ENCODE measurements at regions not wholly inside any gene's neighbourhood (a gene's known extent, or its start where the extent isn't known, plus 50 kb on each side); places are given as distances from the start of the nearest gene placed in this dataset.

DNA sequence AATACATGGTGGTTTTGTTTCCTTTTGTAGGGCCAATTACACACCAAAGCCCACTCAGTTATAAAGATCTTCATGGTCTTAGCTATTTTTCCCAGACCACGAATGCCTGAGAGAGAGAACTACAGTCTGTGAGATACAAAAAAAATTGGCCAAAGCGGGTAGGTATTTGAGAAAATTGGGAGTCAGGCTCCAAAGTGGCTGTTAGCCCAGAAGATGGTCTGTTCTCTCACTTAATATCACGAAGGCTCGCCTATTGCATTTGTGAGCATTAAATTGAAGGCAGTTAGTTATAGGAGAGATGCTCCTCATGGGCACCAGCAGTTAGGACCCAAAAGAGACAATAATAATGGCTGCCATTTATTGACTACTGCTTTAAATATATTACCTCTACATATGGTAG lies 342.7 kb downstream of the PLPP3 start:
- no peak for DNase-seq (ENCODE audit: low read depth)
- TF ChIP-seq, protein P1, sequence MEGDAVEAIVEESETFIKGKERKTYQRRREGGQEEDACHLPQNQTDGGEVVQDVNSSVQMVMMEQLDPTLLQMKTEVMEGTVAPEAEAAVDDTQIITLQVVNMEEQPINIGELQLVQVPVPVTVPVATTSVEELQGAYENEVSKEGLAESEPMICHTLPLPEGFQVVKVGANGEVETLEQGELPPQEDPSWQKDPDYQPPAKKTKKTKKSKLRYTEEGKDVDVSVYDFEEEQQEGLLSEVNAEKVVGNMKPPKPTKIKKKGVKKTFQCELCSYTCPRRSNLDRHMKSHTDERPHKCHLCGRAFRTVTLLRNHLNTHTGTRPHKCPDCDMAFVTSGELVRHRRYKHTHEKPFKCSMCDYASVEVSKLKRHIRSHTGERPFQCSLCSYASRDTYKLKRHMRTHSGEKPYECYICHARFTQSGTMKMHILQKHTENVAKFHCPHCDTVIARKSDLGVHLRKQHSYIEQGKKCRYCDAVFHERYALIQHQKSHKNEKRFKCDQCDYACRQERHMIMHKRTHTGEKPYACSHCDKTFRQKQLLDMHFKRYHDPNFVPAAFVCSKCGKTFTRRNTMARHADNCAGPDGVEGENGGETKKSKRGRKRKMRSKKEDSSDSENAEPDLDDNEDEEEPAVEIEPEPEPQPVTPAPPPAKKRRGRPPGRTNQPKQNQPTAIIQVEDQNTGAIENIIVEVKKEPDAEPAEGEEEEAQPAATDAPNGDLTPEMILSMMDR (IDR thresholded peaks at IDR 0.05; ENCODE audit: insufficient read depth, low read depth, low read length, missing control alignments) = no peak
- H3K4me3 ChIP-seq (ENCODE audit: low read depth, low read length) = no peak overlapping the region

DNA sequence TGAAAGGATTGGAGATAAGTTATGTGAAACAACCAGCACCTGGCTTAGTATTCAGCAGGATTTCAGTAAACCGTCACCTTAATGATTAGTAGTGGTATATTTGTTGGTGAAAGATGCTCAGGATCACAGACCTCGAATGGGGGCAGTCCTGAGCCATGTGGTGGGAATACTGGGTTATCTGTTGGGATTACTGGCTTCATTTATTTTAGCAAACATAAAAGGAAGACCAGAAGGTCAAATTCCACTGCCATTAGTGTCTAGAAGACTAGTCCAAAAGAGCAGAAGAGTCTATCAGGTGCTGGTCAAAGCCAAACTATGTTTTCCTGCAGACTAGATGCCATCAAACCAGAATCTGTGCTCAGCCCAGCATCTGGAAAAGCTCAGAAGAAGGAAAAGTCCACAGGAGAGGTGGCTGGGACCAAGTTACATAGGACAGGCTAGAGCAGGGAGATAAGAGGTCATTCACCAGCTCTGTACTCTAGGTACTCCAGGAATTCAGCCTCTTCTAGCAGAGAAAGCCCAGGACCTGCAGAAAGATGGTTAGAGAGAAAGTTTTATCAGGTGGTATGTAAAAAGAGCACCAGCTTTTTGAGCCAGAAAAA lies 343.4 kb downstream of the PLPP3 start:
- DNase-seq (ENCODE audit: low read depth) = no peak
- no peak overlapping the region for H3K4me3 ChIP-seq (ENCODE audit: low read depth, low read length)
- TF ChIP-seq, protein P1 (IDR thresholded peaks at IDR 0.05; ENCODE audit: insufficient read depth, low read depth, low read length, missing control alignments) = no peak

DNA sequence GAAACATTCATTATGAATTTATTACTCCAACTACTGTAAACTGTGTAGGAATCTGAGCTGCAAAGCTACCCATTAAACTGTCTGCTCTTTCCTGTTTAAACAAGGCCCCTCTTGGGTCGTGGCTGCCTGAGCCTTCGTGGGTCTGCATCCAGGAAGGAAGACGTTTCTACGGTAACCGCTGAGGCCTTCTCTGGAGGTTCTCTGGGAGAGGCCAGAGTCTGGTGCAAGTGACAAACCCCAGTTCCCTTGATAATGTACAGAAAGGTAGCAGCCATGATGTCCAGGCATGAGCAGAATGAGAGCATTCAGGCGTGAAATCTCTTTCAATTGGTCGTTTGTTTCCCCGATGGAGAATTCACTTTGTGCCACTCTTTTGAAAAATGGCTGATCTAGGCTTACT lies 350.2 kb downstream of the PLPP3 start:
- DNase-seq (ENCODE audit: low read depth) = no peak
- TF ChIP-seq, protein P1 (IDR thresholded peaks at IDR 0.05; ENCODE audit: insufficient read depth, low read depth, low read length, missing control alignments) = no peak
- no peak overlapping the region for H3K4me3 ChIP-seq (ENCODE audit: low read depth, low read length)

DNA sequence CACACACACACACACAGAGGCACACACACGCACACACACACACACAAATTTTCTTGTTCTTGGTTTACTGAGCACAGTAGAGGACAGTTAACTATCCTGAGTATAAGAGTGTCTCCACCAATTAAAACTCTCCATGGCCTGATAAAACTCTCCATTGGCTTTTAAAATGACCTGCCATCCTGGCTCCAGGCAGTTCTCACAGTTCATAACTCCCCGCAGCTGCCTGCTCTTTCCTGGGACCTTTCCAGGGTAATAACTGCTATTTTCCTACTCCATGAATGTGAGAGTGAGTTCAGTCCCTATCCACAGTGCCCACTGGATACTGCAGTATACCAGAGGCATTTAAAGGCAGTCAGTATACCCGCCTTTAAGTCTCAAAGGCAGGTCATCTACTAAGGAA lies 351.5 kb downstream of the PLPP3 start:
- TF ChIP-seq, protein P1 (IDR thresholded peaks at IDR 0.05; ENCODE audit: insufficient read depth, low read depth, low read length, missing control alignments) = no peak
- DNase-seq (ENCODE audit: low read depth) = no peak
- no peak overlapping the region for H3K4me3 ChIP-seq (ENCODE audit: low read depth, low read length)

DNA sequence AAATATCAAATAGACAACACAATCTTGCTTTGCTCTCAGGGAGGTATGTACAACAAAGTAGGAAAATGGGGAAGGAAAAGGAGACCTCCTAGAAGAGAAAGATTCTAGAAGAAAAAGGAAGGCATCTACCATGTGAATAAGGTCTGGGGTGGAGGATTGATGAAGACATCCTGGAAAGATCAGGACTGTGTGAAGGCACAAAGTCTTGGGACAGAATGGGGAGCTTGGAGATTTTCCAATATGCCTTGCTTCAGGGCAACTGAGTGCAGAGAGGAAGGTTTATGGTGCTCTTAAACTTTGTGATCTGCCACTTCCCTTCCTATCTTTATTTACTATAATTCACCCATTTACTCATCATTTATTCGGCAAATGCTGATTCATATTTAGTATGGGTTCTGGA lies 352.0 kb downstream of the PLPP3 start:
- H3K4me3 ChIP-seq (ENCODE audit: low read depth, low read length) = no peak overlapping the region
- TF ChIP-seq, protein P1 (IDR thresholded peaks at IDR 0.05; ENCODE audit: insufficient read depth, low read depth, low read length, missing control alignments) = no peak
- no peak for DNase-seq (ENCODE audit: low read depth)

DNA sequence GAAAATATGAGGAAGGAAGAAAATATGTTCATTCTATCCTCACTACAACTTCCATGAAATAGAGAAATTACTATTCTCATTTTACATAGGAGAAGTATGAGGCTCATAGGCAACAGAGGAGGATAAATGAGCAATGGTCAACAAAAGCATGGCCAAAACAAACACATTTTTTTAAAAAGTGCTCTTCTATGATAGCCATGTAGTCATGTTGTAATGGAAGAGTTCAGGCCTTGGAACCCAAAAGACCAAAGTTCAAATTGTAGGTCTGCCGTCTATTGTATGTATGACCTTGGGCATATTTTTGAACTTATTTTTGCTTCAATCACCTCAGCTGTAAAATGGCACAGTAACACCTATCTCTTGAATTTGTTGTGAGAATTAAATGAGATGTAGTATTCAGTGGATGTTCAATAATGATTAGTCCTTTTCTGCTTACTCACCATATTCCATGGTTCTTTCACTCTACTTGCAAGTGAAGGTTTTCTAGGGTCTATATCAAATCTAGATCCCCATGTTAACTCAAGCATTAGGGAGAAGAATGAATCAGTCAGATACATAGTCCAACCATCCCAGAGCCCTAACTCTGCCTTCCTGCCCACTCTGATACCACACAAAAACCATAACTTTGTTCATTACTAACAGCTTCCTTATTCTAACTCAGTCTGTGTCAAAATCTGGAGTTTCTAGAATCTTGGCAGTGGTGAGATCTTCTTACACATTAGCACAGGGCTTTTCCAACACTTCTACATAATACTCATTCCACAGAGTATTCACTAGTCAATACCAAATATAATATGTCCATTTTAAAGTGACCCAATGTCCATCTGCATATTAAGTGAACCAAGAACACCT lies 353.2 kb downstream of the PLPP3 start:
- DNase-seq (ENCODE audit: low read depth) = no peak
- H3K4me3 ChIP-seq (ENCODE audit: low read depth, low read length) = no peak overlapping the region
- TF ChIP-seq, protein P1 (IDR thresholded peaks at IDR 0.05; ENCODE audit: insufficient read depth, low read depth, low read length, missing control alignments) = no peak
